Dermis blood vessel endothelial cell (primary cell): ENCODE measurements at regions not wholly inside any gene's neighbourhood (a gene's known extent, or its start where the extent isn't known, plus 50 kb on each side); places are given as distances from the start of the nearest gene placed in this dataset.

Source experiments
- DNase-seq: peaks from one replicate; pipeline ENCODE4 v3.0.0; 2010

DNA sequence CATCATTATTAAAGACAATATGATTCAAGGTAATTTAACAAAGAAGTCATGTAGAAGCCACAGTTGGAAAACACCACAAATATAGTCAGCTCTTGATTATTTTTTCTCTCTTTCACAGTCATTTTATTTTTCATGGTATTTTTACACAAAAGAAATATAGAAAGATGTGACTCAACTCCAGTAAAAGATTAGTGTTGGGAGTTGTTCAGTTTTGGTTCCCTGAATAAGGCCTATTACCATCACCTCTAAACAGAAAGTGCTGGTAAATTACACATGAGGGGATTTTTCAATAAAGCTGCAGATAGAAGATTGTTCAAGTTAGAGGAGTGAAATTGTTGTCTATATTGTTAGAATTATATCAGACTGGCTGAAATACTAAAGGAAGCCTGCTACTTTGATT is 107.0 kb downstream of the DDIT4L start:
- DNase-seq, result no peak

DNA sequence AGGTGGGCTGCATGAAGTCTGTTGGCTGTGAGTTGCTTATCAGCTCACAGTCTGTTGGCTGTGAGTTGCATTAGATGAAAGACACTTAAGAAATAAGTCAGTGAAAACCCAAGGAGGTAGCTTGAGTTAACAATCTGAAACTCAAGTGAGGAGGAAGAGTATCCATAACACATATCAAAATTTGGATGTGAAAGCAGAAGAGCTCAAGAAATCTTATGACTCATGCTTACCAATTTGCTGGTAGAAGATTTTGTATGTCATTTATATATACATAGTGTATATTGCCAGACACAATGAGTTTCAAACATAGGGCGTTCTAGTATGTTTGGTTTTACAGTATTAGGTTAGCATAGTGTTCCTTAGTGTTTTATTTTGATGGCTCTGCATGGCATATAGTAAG is 107.4 kb downstream of the DDIT4L start:
- no peak for DNase-seq

DNA sequence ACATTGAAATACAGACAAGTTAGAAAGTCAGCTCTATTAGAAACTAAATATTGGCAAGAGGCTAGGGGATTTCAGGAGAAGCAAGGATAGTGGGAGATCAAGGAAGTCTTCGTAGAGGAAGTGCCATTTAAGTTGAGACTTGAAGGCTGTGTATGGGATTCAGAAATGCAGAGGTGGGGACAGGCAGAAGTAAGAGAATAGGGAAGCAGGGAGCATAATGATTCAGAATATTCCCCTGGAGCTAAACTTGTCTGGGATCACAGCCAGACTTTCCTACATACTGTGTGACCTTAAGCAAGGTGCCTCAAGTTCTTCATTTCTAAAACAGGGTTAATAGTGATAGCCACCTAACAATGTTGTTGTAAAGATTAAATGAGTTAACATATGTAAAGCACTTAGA is 108.8 kb downstream of the DDIT4L start:
- DNase-seq, result no peak

DNA sequence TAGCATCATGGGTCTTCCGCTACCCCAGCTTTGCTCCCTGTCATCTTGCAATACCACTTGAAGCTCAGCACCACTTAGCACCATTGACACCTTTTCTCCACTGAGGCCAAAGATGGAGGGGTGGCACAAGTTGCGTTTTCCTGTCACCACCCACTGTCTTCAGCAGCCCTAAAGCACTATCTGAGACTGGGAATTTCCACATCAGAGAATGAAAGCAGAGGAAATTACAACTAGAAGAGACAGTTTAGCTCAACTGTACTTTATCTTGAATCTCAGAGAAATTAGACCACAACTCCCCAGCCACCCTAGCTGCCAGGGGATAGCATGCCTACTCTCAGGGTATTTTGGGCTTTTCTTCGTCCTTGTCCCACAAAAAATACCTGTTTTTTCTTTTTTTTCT is 111.0 kb downstream of the DDIT4L start:
- no peak for DNase-seq

DNA sequence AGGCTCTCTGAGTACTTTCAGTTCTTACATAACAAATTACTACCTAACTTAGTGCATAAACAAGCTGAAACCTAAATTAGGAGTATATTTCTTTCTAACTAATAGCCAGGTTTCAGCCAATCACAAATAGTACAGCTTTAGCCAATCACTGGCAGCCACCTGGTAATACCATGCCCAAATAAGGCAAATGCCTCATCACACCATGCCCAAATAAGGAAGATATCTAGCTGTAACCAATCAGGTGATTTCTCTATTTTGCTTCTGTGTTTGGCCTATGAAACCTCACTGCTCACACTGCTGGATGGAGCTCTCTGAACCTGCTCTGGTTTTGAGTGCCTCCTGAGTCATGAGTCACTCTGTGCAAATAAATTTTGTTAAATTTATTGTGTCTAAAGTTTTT is 113.5 kb downstream of the DDIT4L start:
- DNase-seq, result no peak

DNA sequence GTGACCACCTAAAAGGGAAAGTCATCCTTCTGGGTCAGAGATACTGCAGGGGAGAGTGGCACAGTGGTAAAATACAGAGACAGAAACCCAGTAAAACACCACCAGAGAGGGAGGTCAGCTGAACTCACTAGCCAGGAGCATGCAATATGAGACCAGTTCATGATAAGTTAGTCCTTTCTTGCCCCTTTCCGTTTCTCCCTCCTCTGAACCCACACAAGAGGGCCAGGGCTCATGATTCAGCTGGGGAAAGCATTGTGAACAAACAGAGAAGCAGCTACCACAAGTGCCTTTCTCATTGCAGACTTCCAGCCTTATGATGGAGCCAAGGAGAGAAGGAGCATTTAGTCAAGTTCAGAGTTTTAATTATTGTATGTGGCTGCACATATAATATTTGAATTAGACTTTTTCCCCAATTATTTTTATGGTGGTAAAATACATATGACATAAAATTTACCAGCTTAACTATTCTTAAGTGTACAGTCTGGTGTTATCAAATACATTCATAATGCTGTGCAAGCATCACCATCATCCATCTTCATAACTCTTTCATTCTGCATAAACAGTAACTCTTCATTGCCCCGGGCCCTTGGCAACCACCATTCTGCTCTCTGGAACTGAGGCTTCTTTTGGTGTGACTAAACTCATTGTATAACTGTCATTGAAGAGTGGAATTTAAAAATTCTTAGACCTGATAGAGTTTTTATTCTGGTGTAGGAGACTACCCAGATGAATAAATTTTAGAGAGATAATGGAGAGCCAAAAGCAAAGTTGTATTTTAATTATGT is 114.6 kb downstream of the DDIT4L start:
- DNase-seq, result no peak

DNA sequence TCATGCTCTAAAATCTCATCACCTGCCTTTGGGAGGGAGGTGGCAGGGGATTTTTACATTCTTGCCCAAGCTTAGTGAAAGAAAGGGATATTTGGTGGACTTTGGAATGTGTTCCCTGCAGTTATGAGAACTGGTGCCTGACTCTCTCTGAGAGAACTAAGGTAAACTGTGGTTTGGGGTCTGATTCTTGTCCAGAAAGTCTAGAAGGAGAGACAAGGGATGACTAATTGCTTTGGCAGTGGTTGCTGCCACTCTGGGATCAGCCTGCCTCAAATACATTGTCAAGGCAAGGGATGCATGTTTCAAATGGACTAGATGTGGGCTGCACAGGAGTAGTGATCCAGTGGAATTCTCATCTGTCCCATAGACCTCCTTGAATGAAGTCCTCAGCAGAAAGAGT is 115.2 kb downstream of the DDIT4L start:
- DNase-seq, result no peak

DNA sequence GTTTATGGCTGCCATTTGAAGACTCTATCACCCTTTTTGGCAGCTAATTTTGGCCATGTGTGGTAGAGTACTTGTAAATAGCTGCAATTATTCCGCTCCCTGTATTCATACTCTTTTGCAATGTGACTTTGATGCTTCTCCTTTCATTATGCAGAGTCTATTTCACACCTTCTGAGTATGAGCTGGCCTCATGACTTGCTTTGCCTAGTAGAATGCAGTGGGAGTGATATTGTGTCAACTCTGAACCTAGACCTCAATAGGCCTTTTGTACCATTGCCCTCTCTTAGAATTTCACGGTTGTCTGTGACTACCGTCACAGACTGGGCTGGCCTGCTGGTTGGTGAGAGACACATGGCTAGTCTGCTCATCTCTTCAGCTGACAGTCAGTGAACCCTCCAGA is 118.8 kb downstream of the DDIT4L start:
- no peak for DNase-seq

DNA sequence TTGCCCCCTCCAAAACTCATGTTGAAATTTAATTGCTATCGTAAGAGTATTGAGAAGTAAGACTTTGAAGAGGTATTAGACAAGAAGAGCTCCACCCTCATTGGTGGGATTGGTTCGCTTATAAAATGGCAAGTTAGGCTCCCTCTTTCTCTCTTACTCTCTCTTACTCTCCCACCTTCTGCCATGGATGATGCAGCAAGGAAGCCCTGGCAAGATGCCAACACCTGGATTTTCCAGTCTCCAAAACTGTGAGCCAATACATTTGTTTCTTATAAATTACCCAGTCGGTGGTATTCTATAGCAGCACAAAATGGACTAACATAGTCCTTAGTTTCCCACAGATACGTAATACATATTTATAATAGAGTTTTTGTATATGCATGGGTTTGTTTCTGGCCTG is 119.4 kb downstream of the DDIT4L start:
- no peak for DNase-seq

DNA sequence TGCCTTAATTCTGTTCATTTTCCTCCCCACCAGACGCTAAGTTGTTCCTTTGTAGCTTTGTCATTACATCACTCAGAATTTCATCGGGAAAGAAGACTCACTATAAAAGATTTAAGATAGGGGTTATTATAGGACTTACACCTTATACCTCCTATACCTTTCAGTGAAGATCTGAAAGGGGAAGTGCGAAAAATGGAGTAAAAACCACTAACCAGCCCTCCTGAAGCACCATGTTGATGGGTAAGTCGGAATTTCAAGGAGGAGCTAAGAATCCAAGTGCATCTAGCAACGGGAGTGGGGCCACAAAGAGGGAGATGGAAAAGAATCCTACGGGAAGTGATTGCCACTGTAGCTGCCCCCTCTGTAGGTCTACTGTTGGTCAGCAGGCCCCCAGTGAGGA is 119.1 kb upstream of the H2AZ1 start:
- DNase-seq, result no peak

DNA sequence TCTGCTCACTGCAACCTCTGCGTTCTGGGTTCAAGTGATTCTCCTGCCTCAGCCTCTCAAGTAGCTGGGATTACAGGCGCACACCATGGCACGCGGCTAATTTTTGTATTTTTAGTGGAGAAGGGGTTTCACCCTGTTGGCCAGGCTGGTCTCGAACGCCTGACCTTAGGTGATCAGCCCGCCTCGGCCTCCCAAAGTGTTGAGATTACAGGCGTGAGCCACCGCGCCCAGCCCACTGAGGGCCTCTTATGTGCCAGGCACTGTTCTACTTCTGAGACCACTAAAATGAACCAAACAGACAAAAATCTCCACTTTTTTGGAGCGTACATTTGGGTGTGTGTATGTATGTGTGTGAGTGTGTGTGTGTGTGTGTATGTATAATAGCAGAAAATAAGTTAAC is 117.2 kb upstream of the H2AZ1 start:
- DNase-seq, result no peak

DNA sequence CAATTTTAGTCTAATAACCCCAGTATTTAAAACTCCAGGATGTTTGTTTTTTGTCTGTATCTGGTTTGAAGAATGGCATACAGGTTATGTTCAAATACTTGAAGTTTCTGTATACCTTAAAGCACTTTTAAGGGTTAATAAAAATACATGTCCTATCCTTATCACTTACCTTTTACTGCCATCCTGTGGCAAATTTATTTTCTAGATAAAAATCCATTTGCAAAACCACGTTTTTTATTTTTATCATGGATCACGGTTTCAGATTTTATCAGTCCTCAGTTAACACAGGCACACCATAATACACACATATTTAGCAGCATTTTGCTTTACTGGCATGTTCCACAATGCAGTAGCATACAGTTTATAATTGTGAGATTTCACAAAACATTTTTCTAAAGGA is 113.3 kb upstream of the H2AZ1 start:
- DNase-seq, result peak; percentile 2

DNA sequence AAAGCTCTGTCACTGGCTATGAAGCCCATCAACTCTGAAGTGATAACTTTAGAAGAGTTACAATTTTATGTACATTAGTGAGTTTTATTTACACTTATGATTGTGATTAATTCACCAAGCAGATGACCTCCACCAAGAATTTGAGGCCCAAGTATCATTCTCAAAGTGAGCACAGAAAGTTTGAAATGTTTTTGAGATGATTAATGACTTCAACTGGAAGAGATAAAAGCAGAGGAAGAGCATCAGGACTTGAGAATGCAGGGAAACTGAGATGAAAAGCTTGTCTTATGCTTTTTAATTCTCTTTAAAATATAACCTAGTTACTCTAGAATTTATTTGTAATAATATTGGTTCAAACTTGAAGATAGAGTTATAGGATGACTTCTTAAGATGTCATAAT is 112.8 kb upstream of the H2AZ1 start:
- DNase-seq, result no peak

DNA sequence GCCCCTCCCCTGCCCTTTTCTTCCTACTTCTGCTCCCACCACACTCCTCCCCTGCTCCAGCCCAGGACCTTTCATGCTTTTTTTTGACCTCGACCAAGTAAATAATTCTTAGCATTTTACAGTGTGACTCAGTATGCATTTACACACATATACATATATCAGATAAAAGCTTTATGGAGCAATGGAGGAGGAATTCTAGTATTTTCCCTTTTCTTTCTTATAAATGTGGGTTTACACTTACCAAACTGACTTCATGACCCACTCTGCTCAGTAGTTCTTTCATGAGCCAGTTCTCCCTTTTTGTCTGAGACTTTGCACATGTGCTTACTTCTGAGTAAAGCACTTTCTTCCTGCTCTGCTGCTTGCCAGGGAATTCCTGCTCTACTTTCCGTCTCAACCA is 111.8 kb upstream of the H2AZ1 start:
- DNase-seq, result no peak

DNA sequence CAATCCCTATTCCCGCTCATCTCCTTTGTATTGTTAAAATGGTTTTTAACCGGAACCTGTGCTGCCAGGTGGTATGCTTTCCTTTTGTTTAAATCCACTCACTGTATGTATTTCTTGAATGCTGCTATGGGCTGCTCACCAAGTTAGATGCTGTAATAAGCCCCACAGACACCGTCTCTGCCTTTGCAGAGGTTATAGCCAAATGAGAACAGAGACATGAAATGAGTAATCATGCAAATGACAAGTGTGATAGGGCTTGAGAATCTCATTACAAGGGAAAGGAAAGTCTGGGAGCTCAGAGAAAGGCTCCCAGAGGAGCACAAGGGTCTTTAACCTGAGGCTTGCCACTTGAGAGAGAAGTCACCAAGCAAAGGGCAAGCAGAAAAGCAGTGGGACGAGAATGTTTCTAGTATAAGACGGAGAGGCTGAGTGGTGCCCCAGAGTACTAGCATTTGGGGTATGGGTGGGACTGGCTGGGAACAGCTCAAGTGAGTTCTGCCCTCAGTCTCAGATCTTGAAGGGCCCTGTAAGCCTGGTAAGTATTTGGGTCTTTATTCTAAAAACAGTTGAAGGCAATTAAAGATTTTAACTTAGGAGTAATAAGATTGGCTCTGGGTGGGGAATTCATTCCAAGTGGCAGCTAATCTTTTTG is 110.8 kb upstream of the H2AZ1 start:
- DNase-seq, result no peak

DNA sequence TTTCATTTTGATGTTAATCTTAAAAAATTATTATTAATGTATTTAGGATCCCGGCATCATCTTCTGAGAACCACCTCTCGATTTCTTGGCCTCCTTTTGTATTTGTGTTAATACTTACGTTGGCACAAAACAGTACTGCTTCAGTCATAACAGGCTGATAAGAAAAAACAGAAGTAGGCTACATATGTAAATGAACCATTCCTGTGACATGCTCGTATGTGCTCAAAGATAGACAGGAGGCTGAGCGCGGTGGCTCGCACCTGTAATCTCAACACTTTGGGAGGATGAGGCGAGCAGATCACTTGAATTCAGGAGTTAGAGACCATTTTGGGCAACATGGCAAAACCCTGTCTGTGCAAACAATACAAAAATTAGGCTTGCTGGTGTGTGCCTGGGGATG is 109.4 kb upstream of the H2AZ1 start:
- no peak for DNase-seq

DNA sequence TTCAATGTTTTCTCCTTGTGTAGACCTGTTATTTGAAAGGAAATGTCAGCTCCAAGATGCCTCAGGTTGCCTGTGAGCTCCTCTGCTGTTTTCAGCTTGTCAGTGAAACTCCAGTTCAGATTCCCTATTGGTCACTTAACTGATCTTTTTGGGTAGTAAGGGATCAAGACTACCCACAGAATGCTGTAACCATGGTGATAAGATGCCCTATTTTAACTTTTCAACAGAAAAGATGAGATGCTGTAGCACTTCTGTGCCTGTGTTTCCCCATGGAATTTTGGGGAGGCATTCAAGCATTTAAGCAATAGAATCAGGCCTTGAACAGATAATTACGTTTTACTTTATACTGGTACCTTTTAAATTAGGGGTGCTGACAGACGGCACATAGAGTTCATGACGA is 106.6 kb upstream of the H2AZ1 start:
- no peak for DNase-seq

DNA sequence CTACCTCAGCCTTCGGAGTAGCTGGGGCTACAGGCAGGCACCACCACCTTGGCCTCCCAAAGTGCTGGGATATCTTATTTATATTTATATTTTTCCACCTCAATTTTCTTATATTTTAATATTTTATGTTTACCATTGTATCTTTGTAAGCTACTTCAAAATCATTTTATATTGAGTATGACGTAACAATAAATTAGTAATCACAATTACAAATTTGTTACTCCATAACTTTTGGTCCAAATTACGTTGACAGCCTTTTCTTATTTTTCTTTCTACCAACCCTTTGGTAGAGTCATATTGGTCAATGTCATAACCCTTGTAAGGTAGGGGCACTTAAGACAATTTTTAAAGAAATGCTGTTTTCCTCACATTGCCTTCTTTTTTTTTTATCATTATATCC is 104.0 kb upstream of the H2AZ1 start:
- DNase-seq, result no peak

DNA sequence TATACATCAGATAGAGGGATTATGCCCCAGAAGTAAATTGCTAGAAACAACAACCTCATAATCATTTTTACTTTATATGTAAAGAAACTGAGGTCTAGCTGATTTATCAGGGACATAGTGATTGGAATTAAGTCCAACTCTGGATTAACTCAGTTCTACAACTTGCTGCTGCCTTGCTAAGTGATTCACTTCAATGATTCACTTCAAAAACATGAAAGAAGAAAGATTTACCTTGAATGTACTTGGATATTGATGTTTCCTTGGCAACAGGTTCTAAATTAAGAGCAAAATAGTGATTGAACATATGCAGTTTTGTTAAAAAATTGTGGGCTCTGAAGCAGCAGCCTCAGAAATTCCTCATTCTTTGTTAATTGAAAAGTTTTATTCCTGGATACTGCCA is 99.8 kb upstream of the H2AZ1 start:
- no peak for DNase-seq

DNA sequence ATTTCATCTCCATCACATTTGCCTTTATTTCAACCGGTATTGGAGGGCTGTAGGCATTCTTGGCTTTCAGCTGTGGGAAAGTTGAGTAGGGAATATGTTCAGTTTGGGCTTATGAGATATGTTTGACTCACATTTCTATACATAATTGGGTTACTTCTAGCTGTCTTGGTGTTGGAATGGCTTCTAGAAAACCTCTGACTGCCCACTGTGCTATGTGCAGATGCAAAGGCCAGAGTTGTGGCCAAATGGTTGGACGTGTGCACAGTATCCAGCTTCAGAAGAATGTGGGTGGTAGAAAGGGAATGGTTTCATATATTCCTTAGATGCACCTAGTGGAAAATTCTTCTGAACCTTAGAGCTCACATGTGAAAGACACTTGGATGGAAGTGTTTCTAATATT is 92.6 kb upstream of the H2AZ1 start:
- DNase-seq, result no peak

DNA sequence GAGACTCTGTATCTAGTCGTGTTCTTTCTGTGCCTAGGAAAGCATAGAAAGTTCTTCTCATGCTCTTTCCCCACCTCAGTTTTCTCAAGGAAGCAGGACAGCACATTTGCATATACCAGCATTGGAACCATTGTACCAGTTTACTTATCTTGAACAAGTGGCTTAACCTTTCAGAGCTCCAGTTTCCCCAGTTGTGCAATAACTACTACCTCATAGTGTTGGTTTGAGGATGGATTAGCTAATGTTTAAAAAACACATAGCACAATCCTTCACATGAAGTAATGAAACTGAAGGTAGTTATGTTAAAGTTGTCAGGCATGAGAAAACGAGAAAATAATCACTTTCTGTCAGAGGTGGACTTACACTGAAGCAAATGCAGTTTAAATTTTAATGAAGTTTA is 92.2 kb upstream of the H2AZ1 start:
- DNase-seq, result no peak

DNA sequence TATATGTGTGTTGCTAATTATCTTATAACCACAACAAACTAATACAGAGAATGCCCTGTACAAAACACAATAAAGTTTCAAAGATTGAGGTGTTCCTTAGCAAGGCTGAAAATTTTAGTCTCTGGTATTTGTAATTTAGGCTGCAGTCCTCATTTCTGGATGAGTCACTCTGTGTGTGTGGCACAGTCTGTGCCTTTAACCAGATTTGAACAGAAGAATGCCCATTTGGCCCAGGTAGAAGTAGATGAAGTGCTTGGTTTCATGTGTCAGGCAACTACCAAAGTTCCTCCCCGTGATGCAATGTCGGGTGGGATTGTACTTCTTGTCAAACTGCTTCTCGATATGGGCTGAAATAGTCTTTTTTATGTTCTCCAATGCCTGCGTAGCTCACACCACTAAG is 91.6 kb upstream of the H2AZ1 start:
- DNase-seq, result no peak

DNA sequence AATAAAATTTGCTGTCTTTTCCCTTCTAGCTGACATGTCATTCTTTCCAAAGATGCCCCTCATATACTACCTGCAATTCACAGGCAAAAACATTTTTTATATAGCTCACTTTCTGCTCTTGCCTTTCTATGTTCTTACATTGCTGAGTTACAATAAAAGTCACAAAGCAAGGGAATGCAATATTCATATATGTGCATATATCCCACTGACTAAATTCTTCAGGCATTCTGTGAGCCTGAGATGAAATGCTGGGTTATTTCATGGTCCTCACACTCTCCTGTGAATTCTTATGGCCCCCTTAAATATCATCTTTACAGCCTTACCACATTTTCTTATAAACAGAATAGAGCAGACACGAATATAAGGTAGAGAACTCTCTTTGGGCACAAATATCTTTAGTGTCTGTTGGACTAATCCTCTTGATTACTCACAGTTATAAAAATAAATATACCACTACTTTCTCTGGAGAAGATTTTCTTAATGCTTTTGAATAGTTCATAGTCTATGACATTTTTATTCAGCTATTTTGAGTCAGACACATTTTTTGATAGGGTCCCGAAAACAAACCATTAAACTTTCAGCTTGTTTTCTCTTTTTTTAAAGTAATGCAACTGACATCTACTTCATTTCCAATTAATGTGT is 84.1 kb upstream of the H2AZ1 start:
- no peak for DNase-seq

DNA sequence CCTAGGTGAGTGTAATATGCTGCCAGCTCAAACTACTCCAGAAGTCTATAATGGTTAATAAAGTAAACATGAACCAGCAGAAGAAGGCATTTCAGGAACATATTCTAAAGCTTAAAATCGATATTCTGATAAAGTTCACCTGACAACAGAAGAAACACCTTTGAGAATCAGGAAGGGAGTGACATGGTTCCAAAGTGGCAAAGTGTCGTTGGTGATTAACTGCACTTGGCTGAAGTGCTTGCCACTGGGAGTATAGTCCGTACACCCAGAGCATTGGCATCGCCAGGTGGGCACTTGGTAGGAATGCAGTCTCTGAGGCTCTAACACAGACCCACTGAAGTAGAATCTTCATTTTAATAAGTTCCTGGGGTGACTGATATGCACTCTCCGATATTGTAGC is 76.0 kb upstream of the H2AZ1 start:
- DNase-seq, result no peak
